GM12892 (cell line): ENCODE measurements at regions not wholly inside any gene's neighbourhood (a gene's known extent, or its start where the extent isn't known, plus 50 kb on each side); places are given as distances from the start of the nearest gene placed in this dataset.
"Not testable (repeated sequence)": the region's sequence is repeated elsewhere in the genome, so short reads cannot be mapped to it uniquely, and the experiment has no call there.

Experiments used
- DNase-seq: peaks from one replicate; pipeline ENCODE4 v3.0.0; 2011; ENCODE audit not compliant: insufficient read length
- FAIRE-seq: peaks from 2 replicates; lab custom pipeline; 2011; peaks lifted over from hg19 to GRCh38; lab: Jason Lieb, UNC
- POLR2A ChIP-seq: IDR thresholded peaks from 2 replicates; pipeline ENCODE4 v1.6.1; 2011; ENCODE audit warnings: low read depth, low read length, control low read depth
- POLR2AphosphoS5 ChIP-seq: IDR thresholded peaks from 2 replicates; pipeline ENCODE4 v1.6.1; 2011; ENCODE audit warnings: low read depth, low read length, control low read depth
- TAF1 ChIP-seq: IDR thresholded peaks from 2 replicates; pipeline ENCODE4 v1.6.1; 2011; ENCODE audit warnings: low read depth, mild to moderate bottlenecking, control low read depth, low read length, borderline replicate concordance

DNA sequence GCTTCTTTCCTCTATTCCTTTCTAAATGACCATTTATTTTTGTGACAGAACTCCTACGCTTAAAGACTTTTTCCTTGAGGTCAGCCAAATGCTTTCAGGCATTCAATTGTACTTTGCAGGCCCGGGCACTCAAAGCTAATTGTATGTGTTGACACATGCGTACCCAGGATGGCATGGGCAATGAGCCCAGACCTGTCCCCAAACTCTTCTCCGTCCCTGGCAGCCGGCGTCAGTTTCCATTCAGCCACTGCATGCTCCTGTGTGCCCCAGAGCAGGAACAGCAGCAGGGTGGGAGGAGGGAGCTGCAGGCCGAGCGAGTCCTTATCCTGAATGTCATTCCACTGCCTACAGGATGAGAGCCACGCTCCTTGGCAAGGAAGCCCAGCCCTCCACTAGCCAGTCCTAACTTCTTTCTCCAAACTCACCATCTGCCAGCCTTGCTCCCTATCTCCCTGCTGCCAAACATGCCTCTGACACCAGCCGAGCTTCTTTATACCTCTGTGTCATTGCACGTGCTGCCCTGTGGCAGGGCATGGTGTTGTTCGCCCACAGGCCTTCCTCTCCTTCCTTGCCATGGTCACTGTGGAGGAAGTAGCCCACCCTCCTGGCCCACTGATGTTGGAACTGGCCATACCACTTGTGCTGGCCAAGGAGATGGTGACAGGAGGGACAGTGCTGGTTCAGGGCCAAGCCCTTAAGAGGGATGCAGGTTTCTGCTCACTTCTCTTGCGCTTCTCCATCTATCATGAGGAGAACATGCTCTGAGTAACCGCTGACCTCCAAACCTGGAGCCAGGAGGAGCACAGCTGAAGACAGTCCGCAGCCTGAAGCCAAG, 116.9 kb upstream of the FHL2 start:
- DNase-seq (no peak), FAIRE-seq (no peak)
- TF ChIP-seq TAF1 (no peak), POLR2A (no peak), POLR2AphosphoS5 (no peak)

DNA sequence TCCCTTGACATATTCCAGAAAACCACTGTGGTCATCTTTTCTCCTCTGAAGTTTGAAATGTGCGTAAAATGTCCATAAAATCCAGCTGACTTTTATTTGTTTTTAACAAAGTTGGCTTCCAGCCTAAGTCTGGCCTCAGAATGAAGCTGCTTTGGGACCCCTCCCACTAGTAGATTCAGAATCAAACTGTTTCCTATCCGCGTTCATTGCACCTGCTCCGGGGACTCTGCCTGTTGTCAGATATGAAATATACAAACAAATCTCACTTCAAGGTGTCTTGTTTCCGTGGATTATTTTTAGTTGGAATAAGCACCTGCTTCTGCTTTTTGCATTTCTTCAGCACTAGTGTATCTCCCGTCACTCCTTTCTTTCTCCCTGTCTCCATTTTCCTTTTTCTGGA, 115.7 kb upstream of the FHL2 start:
- DNase-seq (no peak), FAIRE-seq (no peak)
- TF ChIP-seq POLR2AphosphoS5 (no peak), POLR2A (no peak), TAF1 (no peak)

DNA sequence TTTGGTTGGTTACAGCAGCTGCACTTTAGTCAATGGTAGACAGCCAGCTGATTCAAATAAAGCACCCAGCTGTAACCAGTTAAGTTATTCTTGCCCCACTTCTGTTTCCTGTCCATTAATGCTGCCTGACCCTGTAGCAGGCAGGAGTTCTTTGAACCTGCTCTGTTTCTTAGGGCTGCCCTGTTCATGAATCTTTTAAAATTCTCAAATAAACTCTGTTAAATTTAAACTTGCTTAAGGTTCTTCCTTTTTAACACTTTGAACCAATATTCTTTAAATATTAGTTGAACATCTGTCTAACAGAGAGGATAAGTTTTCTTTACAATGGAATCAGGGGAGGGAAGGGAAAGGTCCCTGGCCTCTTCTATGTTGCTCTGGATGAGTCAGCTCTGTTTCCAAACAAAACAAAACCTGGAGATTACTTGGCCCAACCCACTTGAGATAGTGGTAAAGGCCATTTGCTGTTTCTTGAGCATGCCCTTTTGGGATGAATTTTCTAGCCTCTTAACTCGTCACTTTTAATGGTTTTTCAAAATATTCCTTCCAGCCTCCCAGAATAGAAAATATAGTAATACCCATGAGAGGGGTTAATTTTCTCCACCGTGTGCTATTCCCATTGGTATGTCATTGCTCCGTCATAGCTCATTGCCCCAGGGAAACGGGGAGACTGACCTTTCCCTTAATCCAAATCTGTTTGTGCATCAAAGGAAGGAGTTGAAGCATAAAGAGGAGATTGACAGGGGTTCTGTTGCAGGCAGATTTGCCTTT, 112.1 kb upstream of the FHL2 start:
- TF ChIP-seq TAF1 (no peak), POLR2A (no peak), POLR2AphosphoS5 (no peak)
- no peak for FAIRE-seq
- no peak for DNase-seq

DNA sequence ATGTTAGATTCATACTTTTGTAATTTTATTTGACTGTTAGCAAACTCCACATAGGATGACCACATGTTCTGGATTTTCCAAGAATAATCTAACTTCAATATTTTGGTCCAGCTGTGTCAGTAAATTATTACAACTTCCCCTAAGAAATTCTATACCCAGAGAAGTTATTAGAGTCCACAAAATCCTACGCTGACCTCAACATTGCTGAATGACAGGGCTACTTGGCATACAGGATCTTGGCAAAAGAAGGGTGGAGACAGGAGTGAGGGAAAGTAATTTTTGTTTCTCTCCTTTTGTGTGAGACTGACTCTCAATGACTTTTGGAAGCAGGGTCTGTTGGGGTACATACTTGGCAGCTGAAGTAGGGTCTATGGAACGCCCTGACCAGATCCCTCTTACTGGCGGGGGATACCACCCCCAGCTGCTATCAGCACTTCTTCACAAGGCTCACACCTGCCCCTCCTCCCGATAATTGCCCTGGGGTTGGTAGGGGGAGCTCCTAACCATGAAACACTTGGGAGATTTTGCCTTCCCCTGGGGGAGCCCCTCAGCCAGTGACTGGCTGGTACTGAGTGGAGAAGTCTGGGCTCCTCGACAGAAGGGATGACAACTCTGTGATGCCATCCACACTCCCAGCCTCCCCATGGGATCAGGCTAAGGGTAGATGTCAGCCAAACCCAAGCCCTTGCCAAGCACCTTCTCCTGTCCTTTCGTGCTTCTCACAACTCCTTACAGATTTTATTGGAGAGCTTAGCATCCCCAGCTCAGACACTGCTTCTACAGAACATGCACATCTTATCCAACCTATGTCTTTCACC, 110.6 kb upstream of the FHL2 start:
- TF ChIP-seq POLR2AphosphoS5: no peak
- TF ChIP-seq POLR2A: no peak
- no peak for TF ChIP-seq TAF1
- no peak for DNase-seq
- no peak for FAIRE-seq

DNA sequence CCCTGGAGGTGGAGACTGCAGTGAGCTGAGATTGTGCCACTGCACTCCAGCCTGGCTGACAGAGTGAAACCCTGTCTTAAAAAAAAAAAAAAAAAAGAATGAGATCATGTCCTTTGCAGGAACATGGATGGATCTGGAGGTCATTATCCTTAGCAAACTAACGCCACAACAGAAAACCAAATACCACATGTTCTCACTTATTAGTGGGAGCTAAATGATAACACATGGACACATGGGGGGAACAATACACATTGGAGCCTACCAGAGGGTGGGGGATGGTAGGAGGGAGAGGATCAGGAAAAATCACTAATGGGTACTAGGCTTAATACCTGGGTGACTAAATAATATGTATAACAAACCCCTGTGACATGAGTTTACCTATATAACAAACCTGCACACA, 108.0 kb upstream of the FHL2 start:
- FAIRE-seq, DNase-seq: not testable (repeated sequence)

DNA sequence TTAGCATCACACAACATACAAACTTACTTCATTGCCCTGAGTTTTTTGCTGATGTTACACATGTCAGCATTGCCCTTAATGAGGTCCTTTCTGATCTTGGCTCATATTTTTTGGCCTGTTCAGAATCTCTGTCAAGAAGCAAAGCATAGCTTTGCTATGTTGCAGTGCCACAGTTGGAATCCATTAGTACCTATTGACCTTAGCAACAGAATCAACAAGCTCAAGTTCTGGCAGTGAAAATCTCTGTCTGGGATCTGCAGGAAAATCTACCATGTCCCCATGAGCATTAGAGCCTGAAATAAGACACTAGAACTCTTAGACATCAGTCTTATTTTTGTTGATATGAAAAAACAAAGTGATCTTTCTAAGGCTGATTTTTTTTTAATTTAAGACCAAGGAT, 105.6 kb upstream of the FHL2 start:
- FAIRE-seq (no peak), DNase-seq (no peak)
- no peak for TF ChIP-seq POLR2A

DNA sequence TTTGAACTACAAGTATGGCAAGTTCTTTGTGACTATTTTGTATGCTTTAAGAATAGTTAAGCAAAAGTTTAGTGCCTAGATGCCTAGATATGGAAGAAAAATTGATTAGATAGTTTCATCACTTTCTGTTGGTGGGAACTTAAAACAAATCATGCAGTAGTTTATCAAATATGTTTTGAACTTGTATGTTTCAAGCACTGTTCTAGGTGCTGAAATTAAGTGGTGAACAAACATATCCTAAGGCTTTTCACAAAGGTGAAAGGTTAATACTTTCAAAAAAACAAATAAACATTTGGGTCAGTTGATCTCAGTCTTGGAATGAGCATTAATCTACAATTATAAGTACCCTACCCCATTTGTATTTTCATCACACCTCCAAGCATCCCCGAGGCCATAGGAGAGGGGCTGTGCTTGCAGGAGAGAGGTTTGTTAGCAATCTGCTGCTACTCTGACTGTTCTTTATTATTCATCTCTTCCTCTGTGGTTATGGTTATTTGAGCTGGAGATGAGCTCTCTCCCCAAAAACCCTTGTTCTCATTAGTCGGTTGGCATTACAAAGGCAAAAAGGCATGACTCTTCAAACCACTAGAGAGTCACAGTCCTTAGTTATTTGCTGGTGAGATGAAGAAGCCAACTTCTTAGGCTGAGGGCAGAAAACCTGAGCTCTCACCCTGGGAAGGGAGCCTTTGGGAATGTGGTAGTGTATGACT, 103.9 kb upstream of the FHL2 start:
- DNase-seq (no peak), FAIRE-seq (no peak)
- no peak for TF ChIP-seq POLR2A
- no peak for TF ChIP-seq POLR2AphosphoS5
- TF ChIP-seq TAF1: no peak

DNA sequence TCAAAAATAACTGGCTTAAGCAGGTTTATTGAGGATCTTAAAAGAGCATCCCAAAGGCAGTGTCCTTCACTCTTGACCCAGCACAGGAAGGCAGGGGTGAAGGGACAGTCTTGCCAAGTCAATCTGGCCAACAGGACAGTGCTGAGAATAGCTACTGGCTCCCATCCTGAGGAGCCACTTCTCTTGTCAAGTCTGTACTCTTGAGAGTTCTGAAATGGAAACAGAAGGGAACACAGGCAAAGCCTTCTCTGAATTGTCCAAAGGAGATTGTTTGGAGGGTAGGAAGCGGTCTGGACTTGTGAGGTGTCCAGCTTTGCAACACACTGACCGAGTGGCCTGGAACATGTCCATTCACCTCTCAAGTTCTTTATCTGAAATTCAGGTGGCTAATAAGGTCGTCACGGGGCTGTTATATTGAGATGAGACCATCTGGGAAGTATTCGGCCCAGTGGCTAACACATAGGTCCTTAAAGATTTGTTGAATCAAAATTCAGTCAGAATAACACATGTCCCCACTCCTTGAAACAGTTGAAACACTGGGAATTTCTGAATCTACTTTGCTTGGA, 99.5 kb upstream of the FHL2 start:
- DNase-seq: no peak
- TF ChIP-seq POLR2A (no peak), POLR2AphosphoS5 (no peak), TAF1 (no peak)
- FAIRE-seq: no peak

DNA sequence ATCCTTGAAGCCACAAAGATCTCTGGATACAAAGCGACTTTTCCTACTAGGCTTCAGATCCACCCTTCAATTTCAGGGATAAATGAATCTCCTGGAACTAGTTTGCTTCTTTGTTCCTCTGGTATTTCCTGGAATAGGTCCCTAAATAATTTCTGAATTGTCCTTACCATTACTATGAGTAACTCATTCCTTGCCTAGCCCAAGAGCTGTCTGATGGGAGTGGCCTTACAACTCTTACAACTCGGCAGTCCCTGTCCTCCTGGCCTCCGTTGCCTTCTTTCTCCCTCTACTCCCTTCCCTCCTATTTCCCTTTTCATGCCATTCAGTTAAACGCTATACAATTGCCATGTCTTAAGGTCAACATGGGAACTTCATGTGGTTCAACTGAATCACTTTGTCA, 98.2 kb upstream of the FHL2 start:
- TF ChIP-seq POLR2A: no peak
- no peak for DNase-seq
- FAIRE-seq: no peak

DNA sequence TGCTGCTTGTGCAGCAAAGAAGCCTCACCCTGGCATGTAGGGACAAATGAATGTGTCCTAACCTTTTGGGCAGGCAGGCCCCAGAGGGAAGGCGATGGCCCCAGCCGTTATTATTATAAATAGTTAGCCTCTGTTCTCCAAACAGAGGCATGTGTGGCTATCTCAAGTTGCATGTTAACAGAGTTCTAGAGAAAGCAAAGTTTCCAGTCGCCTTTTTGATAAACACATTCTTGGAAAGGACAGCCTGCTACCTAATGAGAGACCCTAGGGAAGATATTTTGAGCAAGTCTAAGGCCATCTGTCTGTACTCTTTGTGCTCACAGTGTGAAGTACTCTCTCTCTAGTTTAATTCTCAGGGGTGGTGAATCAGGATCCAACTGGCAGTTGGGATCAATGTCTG, 97.4 kb upstream of the FHL2 start:
- no peak for DNase-seq
- FAIRE-seq: no peak
- TF ChIP-seq POLR2A (no peak), POLR2AphosphoS5 (no peak), TAF1 (no peak)
